Liver (tissue), 3 donors: ENCODE measurements at regions not wholly inside any gene's neighbourhood (a gene's known extent, or its start where the extent isn't known, plus 50 kb on each side); places are given as distances from the start of the nearest gene placed in this dataset.

ENCODE experiments used
- CTCF ChIP-seq: fragments of 150-350 bp; IDR thresholded peaks from 2 replicates; pipeline ENCODE4 v1.5.1; 2017; ENCODE audit warnings: improper control_type of control experiment, low read depth, low read length; ENCODE audit not compliant: missing input control
- EGR1 ChIP-seq, 2 donors: IDR thresholded peaks; 2 replicates each; pipeline ENCODE4 v1.6.1; 2016 to 2018; ENCODE audit warnings: antibody characterized with exemption in 2 of 2, low read depth in 2 of 2
- HNF4A ChIP-seq, 2 donors: conservative IDR thresholded peaks; 2 replicates each; pipeline ENCODE4 v1.6.1; 2016; ENCODE audit warnings: antibody characterized with exemption in 2 of 2, mild to moderate bottlenecking in 2 of 2
- MAX ChIP-seq: IDR thresholded peaks from 2 replicates; pipeline ENCODE4 v1.6.1; 2016; ENCODE audit warnings: antibody characterized with exemption
- NR2F2 ChIP-seq: IDR thresholded peaks from 2 replicates; pipeline ENCODE4 v1.6.1; 2016; ENCODE audit warnings: antibody characterized with exemption
- RAD21 ChIP-seq, 2 donors: IDR thresholded peaks; 2 replicates each; pipeline ENCODE4 v1.6.1; 2016; ENCODE audit warnings: antibody characterized with exemption in 2 of 2, mild to moderate bottlenecking in 2 of 2
- YY1 ChIP-seq: IDR thresholded peaks from 2 replicates; pipeline ENCODE4 v1.6.1; 2016; ENCODE audit warnings: antibody characterized with exemption, mild to moderate bottlenecking
- donor health status: healthy.
- donor health status: healthy.

GRCh38 chrY:7496001-7496400 lies 584.4 kb upstream of the AMELY start:
- no peak for TF ChIP-seq CTCF
- TF ChIP-seq MAX: no peak
- TF ChIP-seq HNF4A (conservative IDR thresholded peaks at IDR 0.05): no peak
- TF ChIP-seq NR2F2: no peak
- TF ChIP-seq EGR1 (IDR thresholded peaks at IDR 0.05; ENCODE audit: low read depth in 2 of 2): no peak
- no peak for TF ChIP-seq RAD21 (IDR thresholded peaks at IDR 0.05)
- TF ChIP-seq YY1: no peak
